Vagina (tissue), 2 donors: ENCODE measurements at regions not wholly inside any gene's neighbourhood (a gene's known extent, or its start where the extent isn't known, plus 50 kb on each side); places are given as distances from the start of the nearest gene placed in this dataset.

Experiments used
- CTCF ChIP-seq, 3 experiments: fragments of 450-650 bp in 2 of 3; fragments of 200-600 bp in 1 of 3; sonication (generic) in 1 of 3; IDR thresholded peaks; one replicate each; pipeline ENCODE4 v1.5.1; 2017 to 2019; ENCODE audit warnings: antibody characterized with exemption in 3 of 3, mild to moderate bottlenecking in 2 of 3, moderate library complexity in 2 of 3
- POLR2A ChIP-seq, 2 donors: fragments of 450-650 bp; IDR thresholded peaks; one replicate each; pipeline ENCODE4 v1.6.1; 2017; ENCODE audit warnings: antibody characterized with exemption in 2 of 2, mild to moderate bottlenecking in 2 of 2, moderate library complexity in 2 of 2
- POLR2AphosphoS5 ChIP-seq, 2 donors: sonication (generic); formaldehyde crosslinking; IDR thresholded peaks; one replicate each; pipeline ENCODE4 v1.9.0; 2017; ENCODE audit warnings: antibody characterized with exemption in 2 of 2, mild to moderate bottlenecking in 2 of 2, low read depth in 1 of 2; ENCODE audit not compliant: insufficient read depth in 1 of 2

DNA sequence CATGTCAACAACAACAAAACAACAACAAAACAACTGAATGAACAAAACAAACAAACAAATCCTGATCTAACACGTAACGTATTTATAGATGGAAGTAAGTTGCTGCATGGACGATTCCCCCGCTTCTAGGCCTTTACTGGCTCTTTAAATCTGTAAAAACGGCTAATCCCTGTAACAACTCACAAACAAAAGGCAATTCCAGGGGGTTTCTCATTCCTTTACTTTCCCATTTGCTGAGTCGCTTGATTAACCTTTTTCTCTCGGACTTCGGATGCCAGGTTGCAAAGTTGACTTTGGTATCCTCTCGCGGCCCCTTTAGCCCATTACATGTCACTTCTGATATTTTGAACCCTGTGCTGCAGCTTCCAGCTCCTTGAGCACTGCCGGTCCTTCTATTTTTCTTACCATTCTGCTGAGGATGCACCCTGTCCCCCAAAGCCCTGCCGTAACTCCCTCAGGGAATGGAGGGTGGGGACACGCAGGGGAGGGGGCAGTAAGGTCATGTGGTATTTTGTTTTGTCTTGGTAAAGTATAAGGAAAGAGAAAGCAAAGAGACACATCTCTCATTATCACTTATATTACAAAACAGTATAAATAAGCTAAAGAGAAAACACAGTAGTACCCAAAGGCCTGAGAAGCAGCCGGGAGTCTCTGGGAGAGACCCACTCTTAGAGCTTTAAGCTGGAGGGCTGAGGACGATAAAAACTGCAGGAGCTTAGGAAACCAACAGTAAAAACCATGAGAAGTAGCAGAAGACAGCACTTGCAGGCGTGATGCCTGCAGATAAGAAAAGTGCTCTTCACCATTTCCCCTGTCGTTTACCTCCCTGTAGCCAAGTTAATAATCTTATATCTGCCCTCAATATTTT, 457.8 kb upstream of the ZNF717 start:
- TF ChIP-seq CTCF (IDR thresholded peaks at IDR 0.05): no peak
- TF ChIP-seq POLR2A (IDR thresholded peaks at IDR 0.05): no peak
- TF ChIP-seq POLR2AphosphoS5 (IDR thresholded peaks at IDR 0.05; ENCODE audit: insufficient read depth in 1 of 2, low read depth in 1 of 2): no peak
